Pancreas (tissue), 10 donors: ENCODE measurements at regions not wholly inside any gene's neighbourhood (a gene's known extent, or its start where the extent isn't known, plus 50 kb on each side); places are given as distances from the start of the nearest gene placed in this dataset.

Experiments used
- ATAC-seq, 4 donors: fragments of 200-7000 bp; cut with Tn5 transposase; one replicate each; pipeline versions ENCODE4 v1.8.0 to v1.9.1; 2020; ENCODE audit warnings: mild to moderate bottlenecking in 4 of 4, moderate library complexity in 4 of 4
- DNase-seq, 6 donors: peaks; one replicate each; pipeline ENCODE4 v3.0.0-alpha.2; 2020
- FAIRE-seq: peaks from 2 replicates; lab custom pipeline; 2012; peaks lifted over from hg19 to GRCh38; lab: Jason Lieb, UNC
- H3K27ac ChIP-seq, 4 donors: fragments of 200-600 bp; sonication (generic); 1 replicate in 3 of 4; 2 replicates in 1 of 4; pipeline versions ENCODE4 v1.5.0 to v1.8.0; 2020
- H3K27me3 ChIP-seq, 4 donors: fragments of 200-600 bp; one replicate each; pipeline ENCODE4 v1.8.0; 2021
- H3K36me3 ChIP-seq, 3 donors: fragments of 200-600 bp; sonication (generic) in 1 of 3; one replicate each; pipeline versions ENCODE4 v1.5.0 to v1.8.0; 2020 to 2021
- H3K4me1 ChIP-seq, 3 donors: fragments of 200-600 bp; one replicate each; pipeline ENCODE4 v1.8.0; 2021
- H3K4me3 ChIP-seq, 4 donors: fragments of 200-600 bp; sonication (generic) in 2 of 4; one replicate each; pipeline versions ENCODE4 v1.5.0 to v1.8.0; 2020 to 2021
- H3K9me3 ChIP-seq, 4 donors: fragments of 200-600 bp; one replicate each; pipeline ENCODE4 v1.8.0; 2021
- WGBS, 2 donors: extraction: QIAGEN DNeasy Blood & Tissue Kit; methylation state at CpG; one replicate each; pipeline ENCODE4 v1.1.7; 2013; 5-methylcytosine and 5-hydroxymethylcytosine counted together
- intact Hi-C, 3 donors: fragments of 100-400 bp; cut with DNase I; formaldehyde crosslinking; loops; one replicate each; pipeline versions ENCODE4 v1.11.1 to v1.14.2; 2022
- TF ChIP-seq, protein P1 (sequence below), 4 donors: fragments of 200-600 bp; sonication (generic) in 3 of 4; IDR thresholded peaks; one replicate each; pipeline versions ENCODE4 v1.5.0 to v1.8.0; 2021; ENCODE audit warnings: antibody characterized with exemption in 4 of 4
- donor health status: healthy with polysubstance abuse.
- donor health status: DM: no; HTN: no; CAD: no; lungs with moderate emphysema.
- donor health status: DM: no; HTN: no; CAD: no.
- donor health status: control.
- donor health status: control.
- donor health status: Bipolar disorder and iron deficiency.
- donor health status: DM: yes; HTN: yes; CAD: no.
- donor health status: DM: no; HTN: no; CAD: no.
- donor health status: DM: no; HTN: no; CAD: no.
- donor health status: DM: yes; HTN: yes; CAD: no.

DNA sequence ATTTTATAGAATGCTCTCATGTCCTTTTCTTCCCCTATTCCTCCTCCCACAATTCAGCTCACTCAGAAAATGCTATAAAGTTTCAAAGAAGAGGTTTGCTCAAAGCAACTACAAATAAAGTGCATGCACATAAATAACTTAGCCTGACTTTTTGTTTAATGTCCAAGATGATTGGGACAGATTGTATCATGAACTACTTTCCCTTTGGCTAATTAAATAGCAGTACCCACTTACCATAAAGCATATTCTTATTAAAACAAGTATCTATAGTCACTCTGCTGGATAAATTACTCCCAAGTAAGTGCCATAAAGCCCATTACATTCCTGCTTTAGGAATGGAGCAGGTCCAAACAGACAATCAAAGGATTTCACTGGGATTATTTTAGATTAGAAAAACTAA is 576.0 kb downstream of the LMO4 start:
- ATAC-seq = no peak
- no peak overlapping the region for H3K4me3 ChIP-seq
- no peaks in the 10 kb centered on the region for H3K4me1 ChIP-seq
- H3K27ac ChIP-seq = no peak overlapping the region
- H3K36me3 ChIP-seq = no peaks in the 10 kb centered on the region
- H3K27me3 ChIP-seq = no peaks in the 10 kb centered on the region
- intact Hi-C loops = no loop called here
- TF ChIP-seq, protein P1, sequence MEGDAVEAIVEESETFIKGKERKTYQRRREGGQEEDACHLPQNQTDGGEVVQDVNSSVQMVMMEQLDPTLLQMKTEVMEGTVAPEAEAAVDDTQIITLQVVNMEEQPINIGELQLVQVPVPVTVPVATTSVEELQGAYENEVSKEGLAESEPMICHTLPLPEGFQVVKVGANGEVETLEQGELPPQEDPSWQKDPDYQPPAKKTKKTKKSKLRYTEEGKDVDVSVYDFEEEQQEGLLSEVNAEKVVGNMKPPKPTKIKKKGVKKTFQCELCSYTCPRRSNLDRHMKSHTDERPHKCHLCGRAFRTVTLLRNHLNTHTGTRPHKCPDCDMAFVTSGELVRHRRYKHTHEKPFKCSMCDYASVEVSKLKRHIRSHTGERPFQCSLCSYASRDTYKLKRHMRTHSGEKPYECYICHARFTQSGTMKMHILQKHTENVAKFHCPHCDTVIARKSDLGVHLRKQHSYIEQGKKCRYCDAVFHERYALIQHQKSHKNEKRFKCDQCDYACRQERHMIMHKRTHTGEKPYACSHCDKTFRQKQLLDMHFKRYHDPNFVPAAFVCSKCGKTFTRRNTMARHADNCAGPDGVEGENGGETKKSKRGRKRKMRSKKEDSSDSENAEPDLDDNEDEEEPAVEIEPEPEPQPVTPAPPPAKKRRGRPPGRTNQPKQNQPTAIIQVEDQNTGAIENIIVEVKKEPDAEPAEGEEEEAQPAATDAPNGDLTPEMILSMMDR (IDR thresholded peaks at IDR 0.05) = no peak
- H3K9me3 ChIP-seq = no peaks in the 10 kb centered on the region
- DNase-seq = no peak
- no peak for FAIRE-seq

DNA sequence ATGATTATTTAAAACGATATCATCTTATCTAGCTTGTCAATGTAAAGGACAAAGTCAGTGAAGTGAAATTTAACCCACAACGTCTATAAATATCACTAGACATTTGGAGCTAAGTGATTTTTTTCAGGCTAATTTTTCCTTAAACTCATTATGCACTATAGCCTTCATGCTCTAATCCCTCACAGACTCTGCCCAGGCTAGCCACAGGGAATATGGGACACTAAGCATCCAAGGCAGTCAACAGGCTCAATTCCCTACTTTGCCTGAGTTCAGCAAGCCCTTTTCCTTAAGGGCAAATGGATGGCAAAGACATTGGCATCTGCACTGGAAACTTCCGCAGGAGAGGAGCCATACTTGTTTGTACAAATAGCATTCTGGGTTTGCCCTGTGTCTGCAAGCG is 577.0 kb downstream of the LMO4 start:
- WGBS, 2 donors = 51 to 58% methylated on average over 4 of the region's 4 CpGs
- Histone ChIP-seq H3K9me3 (no peaks in the 10 kb centered on the region), H3K27ac (no peak overlapping the region), H3K27me3 (no peaks in the 10 kb centered on the region), H3K4me3 (no peak overlapping the region), H3K4me1 (no peaks in the 10 kb centered on the region), H3K36me3 (no peaks in the 10 kb centered on the region)
- TF ChIP-seq, protein P1 (IDR thresholded peaks at IDR 0.05) = no peak
- DNase-seq (no peak), FAIRE-seq (no peak), ATAC-seq (no peak)
- intact Hi-C loops = no loop called here

DNA sequence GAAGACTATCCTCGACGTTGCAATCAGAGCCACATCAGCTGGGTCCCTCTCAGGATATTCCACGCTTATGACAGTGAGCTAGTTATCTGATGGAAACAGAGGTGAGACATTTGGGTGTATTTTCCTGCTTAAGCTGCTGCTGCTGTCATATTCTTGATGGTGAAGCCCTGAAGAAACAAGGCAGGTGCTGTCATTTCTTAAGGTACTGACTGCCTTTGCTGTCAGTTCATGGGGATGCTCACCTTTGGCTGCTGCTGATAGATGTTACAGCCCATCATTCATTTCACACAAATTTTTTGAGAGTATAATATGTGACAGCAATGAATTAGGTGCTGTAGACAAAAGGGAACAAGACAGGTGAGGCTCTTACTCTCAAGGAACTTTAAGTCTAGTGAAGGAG is 577.4 kb downstream of the LMO4 start:
- intact Hi-C loops = no loop called here
- TF ChIP-seq, protein P1 (IDR thresholded peaks at IDR 0.05) = no peak
- H3K27ac ChIP-seq = no peak overlapping the region
- FAIRE-seq (no peak), ATAC-seq (no peak), DNase-seq (no peak)
- H3K36me3 ChIP-seq = no peaks in the 10 kb centered on the region
- WGBS, 2 donors = 75 to 83% methylated on average over 3 of the region's 3 CpGs
- no peak overlapping the region for H3K4me3 ChIP-seq
- H3K9me3 ChIP-seq = no peaks in the 10 kb centered on the region
- H3K27me3 ChIP-seq = no peaks in the 10 kb centered on the region
- H3K4me1 ChIP-seq = no peaks in the 10 kb centered on the region

DNA sequence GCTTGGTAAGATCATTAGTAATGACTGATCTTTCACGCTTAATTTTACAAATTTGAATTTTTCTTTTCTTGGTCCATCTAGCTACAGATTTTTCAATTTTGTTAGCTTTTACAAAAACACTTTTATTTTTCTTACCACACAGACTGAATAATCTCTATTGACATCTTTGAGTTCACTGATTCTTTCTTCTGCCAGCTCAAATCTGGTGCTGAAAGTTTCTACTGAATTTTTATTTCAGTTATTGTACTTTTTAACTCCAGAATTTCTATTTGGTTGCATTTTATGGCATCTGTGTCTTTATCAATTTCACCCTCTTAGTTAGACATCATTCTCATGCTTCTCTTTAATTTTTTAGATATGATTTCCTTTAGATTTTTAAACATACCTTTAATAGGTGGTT is 584.7 kb downstream of the LMO4 start:
- no peaks in the 10 kb centered on the region for H3K36me3 ChIP-seq
- DNase-seq (no peak), ATAC-seq (no peak), FAIRE-seq (no peak)
- no peaks in the 10 kb centered on the region for H3K27me3 ChIP-seq
- no peaks in the 10 kb centered on the region for H3K9me3 ChIP-seq
- no peak overlapping the region for H3K4me3 ChIP-seq
- intact Hi-C loops = no loop called here
- TF ChIP-seq, protein P1 (IDR thresholded peaks at IDR 0.05) = no peak
- 95 to 100% methylated on average over 1 of the region's 1 CpG for WGBS, 2 donors
- H3K27ac ChIP-seq = no peak overlapping the region
- H3K4me1 ChIP-seq = no peaks in the 10 kb centered on the region

DNA sequence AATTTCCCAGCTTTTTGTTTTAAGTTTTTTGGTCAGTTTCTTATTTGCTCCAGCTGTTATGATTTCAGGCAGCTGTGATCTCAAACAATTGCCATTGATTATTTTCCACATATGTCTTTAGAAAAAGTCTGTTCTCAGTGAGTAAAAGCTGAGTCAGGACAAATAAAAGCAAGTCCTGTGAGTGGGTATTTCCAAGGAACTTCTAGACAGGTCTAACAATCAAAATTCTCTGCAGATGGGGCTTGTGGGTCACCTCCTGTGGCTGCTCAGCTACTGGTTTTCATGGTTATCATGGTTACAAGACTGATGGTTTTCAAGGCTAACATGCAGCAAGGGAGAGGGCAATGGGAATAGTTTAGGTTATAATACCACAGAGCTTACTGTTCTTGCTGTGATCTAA is 585.7 kb downstream of the LMO4 start:
- no peak for FAIRE-seq
- H3K9me3 ChIP-seq = no peaks in the 10 kb centered on the region
- no peak overlapping the region for H3K4me3 ChIP-seq
- DNase-seq = no peak
- ATAC-seq = no peak
- no peaks in the 10 kb centered on the region for H3K27me3 ChIP-seq
- H3K27ac ChIP-seq = no peak overlapping the region
- H3K36me3 ChIP-seq = no peaks in the 10 kb centered on the region
- intact Hi-C loops = no loop called here
- TF ChIP-seq, protein P1 (IDR thresholded peaks at IDR 0.05) = no peak
- H3K4me1 ChIP-seq = no peaks in the 10 kb centered on the region
